Smooth muscle cell (in vitro differentiated cells): ENCODE measurements at regions not wholly inside any gene's neighbourhood (a gene's known extent, or its start where the extent isn't known, plus 50 kb on each side); places are given as distances from the start of the nearest gene placed in this dataset.

Source experiments
- DNase-seq: peaks from one replicate; lab custom pipeline; 2025; ENCODE audit not compliant: unreplicated experiment; lab: John Stamatoyannopoulos, UW
- H2AFZ ChIP-seq: fragments of 200-600 bp; sonication (generic); 2 replicates; pipeline ENCODE4 v1.6.0; 2016; ENCODE audit warnings: antibody characterized with exemption, low read depth, mild to moderate bottlenecking
- H3F3A ChIP-seq: fragments of 200-600 bp; sonication (generic); 2 replicates; pipeline ENCODE4 v1.6.0; 2017; ENCODE audit warnings: antibody characterized with exemption, low read depth
- H3K27ac ChIP-seq: fragments of 200-600 bp; sonication (generic); 2 replicates; pipeline ENCODE4 v1.5.1; 2016; ENCODE audit warnings: low read depth, mild to moderate bottlenecking
- H3K27me3 ChIP-seq: fragments of 200-600 bp; sonication (generic); 2 replicates; pipeline ENCODE4 v1.6.1; 2016; ENCODE audit warnings: low read depth, mild to moderate bottlenecking
- H3K36me3 ChIP-seq: fragments of 200-600 bp; sonication (generic); 2 replicates; pipeline ENCODE4 v1.5.1; 2016; ENCODE audit warnings: low read depth
- H3K4me1 ChIP-seq: fragments of 200-600 bp; sonication (generic); 2 replicates; pipeline ENCODE4 v1.5.1; 2016; ENCODE audit warnings: low read depth
- H3K4me2 ChIP-seq: fragments of 200-600 bp; sonication (generic); 2 replicates; pipeline ENCODE4 v1.6.0; 2016; ENCODE audit warnings: mild to moderate bottlenecking
- H3K4me3 ChIP-seq: fragments of 200-600 bp; sonication (generic); 2 replicates; pipeline ENCODE4 v1.5.1; 2016; ENCODE audit warnings: mild to moderate bottlenecking
- H3K79me2 ChIP-seq: fragments of 200-600 bp; sonication (generic); 2 replicates; pipeline ENCODE4 v1.6.0; 2016; ENCODE audit warnings: low read depth, mild to moderate bottlenecking
- H3K9ac ChIP-seq: fragments of 200-600 bp; sonication (generic); 2 replicates; pipeline ENCODE4 v1.6.0; 2016; ENCODE audit warnings: low read depth
- H3K9me3 ChIP-seq: fragments of 200-600 bp; sonication (generic); replicated peaks from 2 replicates; pipeline ENCODE4 v1.5.1; 2016; ENCODE audit warnings: low read depth
- H4K20me1 ChIP-seq: fragments of 200-600 bp; sonication (generic); 2 replicates; pipeline ENCODE4 v1.6.0; 2016; ENCODE audit warnings: low read depth
- CTCF ChIP-seq: fragments of 200-600 bp; sonication (generic); IDR thresholded peaks from 2 replicates; pipeline ENCODE4 v1.5.1; 2017; ENCODE audit warnings: borderline replicate concordance, mild to moderate bottlenecking, antibody characterized with exemption; ENCODE audit not compliant: insufficient read depth, poor library complexity, severe bottlenecking
- WGBS: methylation state at CpG from one replicate; pipeline ENCODE4 v1.1.7; 2016; ENCODE audit warnings: low lambda C conversion rate; 5-methylcytosine and 5-hydroxymethylcytosine counted together

GRCh38 chr15:81560405-81560804 is 186.4 kb upstream of the TMC3 start:
- no peak overlapping the region for H3K4me2 ChIP-seq
- no peak overlapping the region for H3K4me3 ChIP-seq
- WGBS, result 95% methylated on average over 1 of the region's 1 CpG
- no peak overlapping the region for H2AFZ ChIP-seq
- H3K27ac ChIP-seq, result no peak overlapping the region
- H3F3A ChIP-seq, result no peaks in the 10 kb centered on the region
- H3K4me1 ChIP-seq, result no peaks in the 10 kb centered on the region
- H4K20me1 ChIP-seq, result no peaks in the 10 kb centered on the region
- no peaks in the 10 kb centered on the region for H3K9me3 ChIP-seq
- H3K27me3 ChIP-seq, result no peaks in the 10 kb centered on the region
- no peaks in the 10 kb centered on the region for H3K36me3 ChIP-seq
- DNase-seq, result no peak
- H3K79me2 ChIP-seq, result no peaks in the 10 kb centered on the region
- TF ChIP-seq CTCF, result no peak
- H3K9ac ChIP-seq, result no peak overlapping the region

- Histone ChIP-seq H3K36me3 (no peaks in the 10 kb centered on the region), H3K27me3 (no peaks in the 10 kb centered on the region), H4K20me1 (no peaks in the 10 kb centered on the region), H3K4me3 (no peak overlapping the region), H2AFZ (no peak overlapping the region), H3K9me3 (no peaks in the 10 kb centered on the region), H3K27ac (no peak overlapping the region), H3K9ac (no peak overlapping the region), H3K79me2 (no peaks in the 10 kb centered on the region), H3K4me2 (no peak overlapping the region), H3K4me1 (no peaks in the 10 kb centered on the region), H3F3A (no peaks in the 10 kb centered on the region)
- 85% methylated on average over 2 of the region's 2 CpGs for WGBS
- TF ChIP-seq CTCF, result no peak
- no peak for DNase-seq
Observed at GRCh38 chr15:81558056-81558455, 184.0 kb upstream of the TMC3 start.

- H3K27me3 ChIP-seq, result no peaks in the 10 kb centered on the region
- TF ChIP-seq CTCF, result no peak
- H3K4me2 ChIP-seq, result no peak overlapping the region
- H4K20me1 ChIP-seq, result no peaks in the 10 kb centered on the region
- no peak overlapping the region for H3K9ac ChIP-seq
- H3K4me1 ChIP-seq, result no peaks in the 10 kb centered on the region
- DNase-seq, result no peak
- H3K27ac ChIP-seq, result no peak overlapping the region
- no peaks in the 10 kb centered on the region for H3K79me2 ChIP-seq
- 98% methylated on average over 4 of the region's 4 CpGs for WGBS
- no peak overlapping the region for H3K4me3 ChIP-seq
- H2AFZ ChIP-seq, result no peak overlapping the region
- no peaks in the 10 kb centered on the region for H3K36me3 ChIP-seq
- no peaks in the 10 kb centered on the region for H3F3A ChIP-seq
- H3K9me3 ChIP-seq, result no peaks in the 10 kb centered on the region
Observed at GRCh38 chr15:81555346-81555745, 181.3 kb upstream of the TMC3 start.

- TF ChIP-seq CTCF, result no peak
- Histone ChIP-seq H3K4me3 (no peak overlapping the region), H4K20me1 (no peaks in the 10 kb centered on the region), H3K79me2 (no peaks in the 10 kb centered on the region), H3F3A (no peaks in the 10 kb centered on the region), H3K9ac (no peak overlapping the region), H3K27ac (no peak overlapping the region), H3K27me3 (peaks cover 7% of the 10 kb centered on the region), H3K4me2 (no peak overlapping the region), H3K36me3 (no peaks in the 10 kb centered on the region), H3K4me1 (no peaks in the 10 kb centered on the region), H3K9me3 (no peaks in the 10 kb centered on the region), H2AFZ (no peak overlapping the region)
- WGBS, result 64% methylated on average over 7 of the region's 7 CpGs
- no peak for DNase-seq
Observed at GRCh38 chr15:81548365-81549130, 174.5 kb upstream of the TMC3 start.
